HG02981 (cell line): ENCODE measurements at regions not wholly inside any gene's neighbourhood (a gene's known extent, or its start where the extent isn't known, plus 50 kb on each side); places are given as distances from the start of the nearest gene placed in this dataset.

Source experiments
- ATAC-seq: cut with Tn5 transposase; IDR thresholded peaks from one replicate; pipeline ENCODE4 v1.9.1; 2021; ENCODE audit warnings: mild to moderate bottlenecking, moderate library complexity; ENCODE audit not compliant: unreplicated experiment

DNA sequence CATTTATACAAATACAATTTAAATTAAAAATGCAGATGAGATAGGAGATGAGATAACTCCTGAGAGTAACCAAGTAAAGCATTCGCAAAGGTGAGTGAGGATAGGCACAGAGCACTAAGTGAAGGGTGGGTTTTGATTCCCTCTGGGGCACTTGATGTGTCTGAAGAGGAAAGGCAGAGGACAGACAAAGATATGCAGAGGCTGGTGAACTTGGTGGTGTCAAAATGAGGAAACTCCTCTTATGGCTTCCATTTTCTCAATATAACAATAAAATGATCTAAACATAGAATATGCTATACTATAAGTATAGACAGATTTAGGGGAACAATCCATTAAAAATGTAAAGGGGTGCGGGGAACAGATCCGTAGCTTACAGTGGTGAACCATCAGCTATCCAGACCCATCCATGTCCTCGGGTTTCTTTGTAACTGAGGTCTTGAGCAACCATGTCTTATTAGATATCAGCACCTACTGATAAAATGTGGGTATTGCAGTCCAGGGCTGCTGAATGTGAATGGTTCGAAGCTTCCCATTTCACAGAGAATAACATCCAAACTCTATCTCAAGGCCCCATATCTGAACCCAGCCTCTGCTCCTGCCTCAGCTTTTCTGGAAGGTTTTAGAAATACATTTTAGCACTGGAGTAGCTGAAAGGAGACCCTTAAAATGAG lies 73.9 kb upstream of the SLC10A2 start:
- peak; percentile 93 for ATAC-seq

DNA sequence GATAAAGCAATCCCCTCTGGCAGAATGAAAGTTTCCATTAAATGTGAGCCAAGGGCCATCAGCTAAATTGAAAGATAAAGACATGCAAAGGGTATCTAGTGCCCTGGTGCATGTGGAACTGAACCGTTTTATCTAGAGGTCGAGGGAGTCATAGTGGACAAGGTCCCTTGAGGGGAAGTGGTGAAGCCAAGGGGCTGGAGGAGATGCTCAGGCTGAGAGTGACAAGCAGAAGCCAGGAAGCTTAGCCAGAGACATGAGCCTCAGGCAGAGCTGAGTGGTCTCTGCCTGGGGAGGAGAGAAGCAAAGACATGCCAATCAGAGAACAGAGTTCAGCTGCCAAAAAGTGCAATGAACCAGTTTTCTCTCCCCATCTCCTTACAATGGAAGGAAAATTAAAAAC lies 68.1 kb upstream of the SLC10A2 start:
- ATAC-seq: peak; percentile 51

DNA sequence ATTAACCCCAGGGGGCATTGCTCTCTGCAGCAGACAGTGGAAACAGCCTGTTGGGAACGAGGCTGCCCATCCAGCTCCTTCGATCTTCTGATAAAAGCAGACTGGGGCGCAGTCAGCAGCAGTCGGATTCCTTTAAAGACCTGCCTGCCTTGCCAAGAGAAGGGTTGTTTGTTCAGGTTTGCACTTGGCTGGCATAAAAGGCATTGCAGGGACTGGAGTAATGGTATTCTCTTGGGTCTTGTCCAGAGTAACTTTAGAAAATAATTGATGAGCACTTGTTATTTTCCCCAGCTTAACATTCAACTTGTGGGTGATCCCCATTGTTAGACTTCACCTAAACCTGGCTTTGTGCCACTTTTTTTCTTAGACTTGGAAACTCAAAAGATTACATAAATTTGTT lies 67.3 kb upstream of the SLC10A2 start:
- no peak for ATAC-seq

DNA sequence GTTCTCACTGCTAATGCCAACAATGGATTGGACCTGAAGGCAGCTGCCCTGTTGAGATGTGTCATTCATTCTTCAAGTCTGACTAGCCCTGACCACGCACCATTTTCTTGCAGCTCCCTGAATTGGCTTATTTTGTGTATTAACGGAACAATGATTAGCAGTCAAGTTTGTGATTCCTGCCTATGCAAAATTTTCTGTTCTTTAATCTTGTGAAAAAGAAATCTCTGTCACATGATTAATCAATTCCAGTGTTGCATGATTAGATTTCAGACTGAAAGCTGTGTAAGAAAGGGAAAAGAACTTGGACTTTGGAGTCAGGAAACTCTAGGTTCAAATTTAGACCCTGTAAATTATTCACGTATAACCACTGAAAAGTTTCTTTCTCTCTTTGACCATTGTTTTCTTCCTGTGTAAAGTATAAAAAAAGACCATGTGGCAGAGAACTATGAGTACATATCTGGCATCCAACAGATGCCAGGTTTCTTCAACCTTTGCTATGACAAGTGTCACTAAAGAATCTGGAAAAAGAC lies 64.5 kb upstream of the SLC10A2 start:
- ATAC-seq: peak; percentile 76

DNA sequence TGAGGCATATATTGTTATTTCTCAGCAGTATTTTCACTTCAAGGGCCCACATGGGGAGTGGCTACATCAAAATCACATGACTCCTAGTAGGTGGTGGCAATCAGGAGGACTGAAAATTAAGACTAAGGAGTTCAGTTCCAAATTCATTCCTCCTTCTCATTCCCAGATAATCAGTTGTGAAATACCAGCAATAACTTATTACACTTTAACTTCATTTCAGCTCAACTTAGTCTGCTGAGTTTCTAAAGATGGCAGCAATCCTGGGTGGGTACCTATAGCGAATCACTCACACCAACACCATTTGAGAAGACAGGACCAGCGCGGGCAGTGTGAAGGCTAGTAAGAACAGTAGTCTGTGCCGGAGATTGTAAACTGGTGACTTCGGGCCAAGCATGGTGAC lies 63.9 kb upstream of the SLC10A2 start:
- ATAC-seq: peak; percentile 3
